ENCODE measurements at regions not wholly inside any gene's neighbourhood (a gene's known extent, or its start where the extent isn't known, plus 50 kb on each side); places are given as distances from the start of the nearest gene placed in this dataset.

- H2AK5ac ChIP-seq (ENCODE audit: low read depth, low read length) = no peak overlapping the region
- CTCF ChIA-PET (ENCODE audit: partially characterized antibody) = interaction anchor here (0.9 to 1.6 kb wide), 3 partner anchors 12 to 106 kb away, joined by 3 to 4 read pairs (median 3); no protein-coding TSS in a partner anchor
- H2BK120ac ChIP-seq (replicated peaks; ENCODE audit: low read depth, low read length) = no peak overlapping the region
- no peak overlapping the region for H3K27ac ChIP-seq (ENCODE audit: low read depth, low read length)
- no peaks in the 10 kb centered on the region for H3K79me1 ChIP-seq (ENCODE audit: low read depth, low read length)
- POLR2A ChIA-PET (ENCODE audit: partially characterized antibody) = no interaction called here
- H4K5ac ChIP-seq (ENCODE audit: insufficient read length, low read depth, low read length) = no peak overlapping the region
- no peak overlapping the region for H2BK20ac ChIP-seq (ENCODE audit: low read length)
- no peak overlapping the region for H3K23ac ChIP-seq (ENCODE audit: insufficient read length)
- no peaks in the 10 kb centered on the region for H3K4me1 ChIP-seq (replicated peaks in 1 of 4; ENCODE audit: control insufficient read depth in 3 of 4, insufficient read depth in 4 of 4, low read length in 3 of 4)
- DNase-seq (ENCODE audit: low read depth in 1 of 2, low spot score in 2 of 2) (no peak), FAIRE-seq (no peak)
- no peak overlapping the region for H2BK15ac ChIP-seq (ENCODE audit: low read length)
- no peak overlapping the region for H3K4me2 ChIP-seq (ENCODE audit: insufficient read depth in 1 of 2, low read depth in 2 of 2, low read length in 2 of 2)
- H3K79me2 ChIP-seq (ENCODE audit: control insufficient read depth in 1 of 2, insufficient read depth in 2 of 2, low read length in 2 of 2) = no peaks in the 10 kb centered on the region
- no peak overlapping the region for H3K14ac ChIP-seq (ENCODE audit: insufficient read length)
- H4K8ac ChIP-seq (ENCODE audit: extremely low read depth, insufficient read depth, low read length) = no peak overlapping the region
- H2BK5ac ChIP-seq (ENCODE audit: low read depth, low read length) = no peak overlapping the region
- no peak for TF ChIP-seq JUN (IDR thresholded peaks at IDR 0.05; ENCODE audit: low read depth, low read length)
- no peak for TF ChIP-seq SIN3A (conservative IDR thresholded peaks at IDR 0.05 in 1 of 2, IDR thresholded peaks at IDR 0.05 in 1 of 2; ENCODE audit: low read depth in 1 of 2, low read length in 2 of 2)
- H2AFZ ChIP-seq (ENCODE audit: low read length) = no peak overlapping the region
- H3K9me3 ChIP-seq (ENCODE audit: insufficient read depth in 2 of 2, low read depth in 1 of 2, low read length in 1 of 2) = no peaks in the 10 kb centered on the region
- H3K4ac ChIP-seq (replicated peaks; ENCODE audit: insufficient read length, low read depth, low read length) = no peak overlapping the region
- H3K27me3 ChIP-seq (replicated peaks in 1 of 4; ENCODE audit: control insufficient read depth in 3 of 4, extremely low read depth in 1 of 4, insufficient read depth in 3 of 4, low read length in 3 of 4) = no peaks in the 10 kb centered on the region
- no peaks in the 10 kb centered on the region for H3K23me2 ChIP-seq (ENCODE audit: low read depth, low read length)
- no peak overlapping the region for H3K56ac ChIP-seq (replicated peaks; ENCODE audit: insufficient read length, low read depth, low read length)
- H4K91ac ChIP-seq (replicated peaks; ENCODE audit: insufficient read length, low read length) = no peak overlapping the region
- no peak overlapping the region for H3K9ac ChIP-seq (replicated peaks in 1 of 4; ENCODE audit: extremely low read depth in 1 of 4, low read depth in 3 of 4, low read length in 3 of 4)
- no peaks in the 10 kb centered on the region for H4K20me1 ChIP-seq (replicated peaks in 1 of 2; ENCODE audit: control insufficient read depth in 1 of 2, insufficient read depth in 2 of 2, low read length in 2 of 2)
- H3K4me3 ChIP-seq (ENCODE audit: extremely low read depth in 1 of 4, insufficient read depth in 2 of 4, low read depth in 3 of 4, low read length in 4 of 4) = no peak overlapping the region
- H3K36me3 ChIP-seq (ENCODE audit: control insufficient read depth in 2 of 4, insufficient read depth in 4 of 4, low read length in 3 of 4) = no peaks in the 10 kb centered on the region; a peak in 1 of 8 replicates
- H3K18ac ChIP-seq (ENCODE audit: extremely low read depth, low read length) = no peak overlapping the region
- H2BK12ac ChIP-seq (ENCODE audit: low read depth, low read length) = no peak overlapping the region
Measured at GRCh38 chr6:84528201-84528600, 236.2 kb downstream of the TBX18 start.

Data from H1 (cell line).